ENCODE measurements at regions not wholly inside any gene's neighbourhood (a gene's known extent, or its start where the extent isn't known, plus 50 kb on each side); places are given as distances from the start of the nearest gene placed in this dataset.

DNA sequence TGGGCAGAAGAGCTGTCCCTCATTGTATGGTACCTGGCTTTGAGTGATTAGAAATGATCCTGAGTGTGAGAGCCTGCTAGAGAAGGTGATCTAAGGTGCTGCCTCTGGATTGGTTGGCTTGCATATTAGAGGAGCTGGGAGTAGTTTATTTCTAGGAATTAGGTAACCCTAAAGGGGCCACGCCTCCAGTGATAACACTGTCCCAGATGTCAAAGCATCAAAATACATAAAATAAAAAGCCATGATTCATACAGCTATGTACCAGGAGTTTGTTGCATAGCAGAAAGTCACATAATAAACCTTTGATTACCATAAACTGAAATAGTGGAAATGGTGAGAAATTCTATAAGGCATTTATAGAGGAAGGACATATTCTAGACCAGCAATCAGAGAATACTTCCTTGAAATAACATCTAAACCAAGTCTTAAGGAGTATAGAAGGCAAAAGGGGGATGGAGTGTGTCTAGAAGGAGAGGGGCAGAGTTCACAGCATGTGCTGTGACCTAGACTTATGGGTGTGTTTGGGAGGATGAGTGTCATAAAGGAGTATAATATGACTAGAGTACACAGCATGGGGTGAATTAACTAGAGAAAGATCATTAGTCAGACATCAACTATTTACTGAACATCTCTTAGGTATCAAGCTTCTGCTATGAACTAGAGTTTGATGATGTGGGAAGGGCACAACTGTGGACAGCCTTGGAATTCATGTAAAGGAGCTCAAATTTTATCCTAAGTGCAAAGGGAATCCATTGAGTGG is 686.4 kb downstream of the GALC start:
- Histone ChIP-seq H3K4me3 (ENCODE audit: low read length in 2 of 2) (no peak overlapping the region), H3K4me1 (ENCODE audit: control insufficient read depth in 2 of 2, insufficient read depth in 2 of 2, low read length in 2 of 2) (no peaks in the 10 kb centered on the region), H3K9me3 (ENCODE audit: control insufficient read depth in 2 of 2, insufficient read depth in 1 of 2, low read length in 1 of 2) (no peaks in the 10 kb centered on the region), H3K27ac (ENCODE audit: low read depth in 1 of 2, low read length in 1 of 2) (no peak overlapping the region), H3K27me3 (ENCODE audit: control insufficient read depth in 2 of 2, insufficient read depth in 1 of 2, low read length in 1 of 2) (no peaks in the 10 kb centered on the region), H3K36me3 (ENCODE audit: control insufficient read depth in 2 of 2, insufficient read depth in 2 of 2, low read length in 1 of 2) (no peaks in the 10 kb centered on the region)
- DNase-seq (ENCODE audit: low read depth in 6 of 9, low spot score in 9 of 9): no peak
- 98% methylated on average over 1 of the region's 1 CpG for WGBS

DNA sequence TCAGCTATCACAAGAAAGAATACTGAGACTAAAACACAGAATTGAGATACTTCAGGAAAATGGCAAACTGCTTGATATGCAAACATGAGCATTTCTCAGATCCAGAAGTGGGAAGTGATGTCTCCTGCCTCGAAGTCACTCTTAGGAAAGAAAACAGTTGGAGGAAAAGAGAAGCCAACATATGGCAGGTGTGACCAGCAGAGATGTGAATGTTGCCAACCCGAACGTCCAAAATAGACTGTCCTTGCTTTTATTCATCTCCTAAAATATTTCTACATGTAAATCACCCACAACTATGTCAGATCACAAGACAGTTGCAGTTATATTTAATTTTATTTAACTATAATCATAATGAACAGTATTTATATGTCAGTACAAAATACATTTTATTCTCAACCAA is 687.6 kb downstream of the GALC start:
- no peaks in the 10 kb centered on the region for H3K36me3 ChIP-seq (ENCODE audit: control insufficient read depth in 2 of 2, insufficient read depth in 2 of 2, low read length in 1 of 2)
- no peak for DNase-seq (ENCODE audit: low read depth in 6 of 9, low spot score in 9 of 9)
- H3K27me3 ChIP-seq (ENCODE audit: control insufficient read depth in 2 of 2, insufficient read depth in 1 of 2, low read length in 1 of 2): no peaks in the 10 kb centered on the region
- no peaks in the 10 kb centered on the region for H3K9me3 ChIP-seq (ENCODE audit: control insufficient read depth in 2 of 2, insufficient read depth in 1 of 2, low read length in 1 of 2)
- 71% methylated on average over 3 of the region's 3 CpGs for WGBS
- H3K4me3 ChIP-seq (ENCODE audit: low read length in 2 of 2): no peak overlapping the region
- H3K27ac ChIP-seq (ENCODE audit: low read depth in 1 of 2, low read length in 1 of 2): no peak overlapping the region
- H3K4me1 ChIP-seq (ENCODE audit: control insufficient read depth in 2 of 2, insufficient read depth in 2 of 2, low read length in 2 of 2): no peaks in the 10 kb centered on the region

DNA sequence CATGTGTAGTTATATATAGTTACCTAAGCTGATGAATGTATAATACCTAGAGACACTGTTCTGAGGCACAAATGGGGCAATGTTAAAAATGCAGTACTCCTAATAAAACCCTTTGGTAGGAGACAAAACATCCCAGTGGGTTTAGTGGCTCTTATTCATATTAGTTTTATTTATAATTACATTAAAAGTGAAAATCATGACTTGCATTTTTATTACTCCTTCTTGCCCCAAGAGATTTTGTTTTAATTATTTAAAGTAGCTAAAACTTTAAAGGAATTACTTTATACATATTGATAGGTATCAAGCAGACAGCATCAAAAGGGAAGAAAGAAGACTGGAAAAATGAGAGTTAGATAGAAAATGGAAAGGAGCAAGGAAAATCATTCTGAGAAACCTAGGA is 688.6 kb downstream of the GALC start:
- H3K4me1 ChIP-seq (ENCODE audit: control insufficient read depth in 2 of 2, insufficient read depth in 2 of 2, low read length in 2 of 2): no peaks in the 10 kb centered on the region
- no peaks in the 10 kb centered on the region for H3K36me3 ChIP-seq (ENCODE audit: control insufficient read depth in 2 of 2, insufficient read depth in 2 of 2, low read length in 1 of 2)
- no peaks in the 10 kb centered on the region for H3K27me3 ChIP-seq (ENCODE audit: control insufficient read depth in 2 of 2, insufficient read depth in 1 of 2, low read length in 1 of 2)
- H3K9me3 ChIP-seq (ENCODE audit: control insufficient read depth in 2 of 2, insufficient read depth in 1 of 2, low read length in 1 of 2): no peaks in the 10 kb centered on the region
- DNase-seq (ENCODE audit: low read depth in 6 of 9, low spot score in 9 of 9): no peak
- H3K4me3 ChIP-seq (ENCODE audit: low read length in 2 of 2): no peak overlapping the region
- H3K27ac ChIP-seq (ENCODE audit: low read depth in 1 of 2, low read length in 1 of 2): no peak overlapping the region

DNA sequence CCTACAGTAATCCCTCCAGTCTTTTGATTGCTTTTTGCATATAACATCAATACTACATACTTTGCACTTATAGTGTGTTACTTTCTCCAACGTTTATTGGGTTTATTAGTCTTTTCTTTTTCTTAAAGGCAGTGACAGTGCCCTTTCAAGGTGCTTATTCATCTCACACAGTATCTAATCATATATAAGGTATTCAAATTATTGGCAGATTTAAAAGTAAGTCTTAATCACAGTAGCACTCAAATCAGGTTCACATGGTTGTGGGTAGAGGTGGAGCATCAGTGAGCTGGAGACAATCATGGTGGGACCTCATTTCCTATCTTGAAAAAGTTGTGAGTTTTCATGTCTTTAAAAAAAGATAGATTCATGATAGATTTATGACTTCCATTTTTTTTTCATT is 706.2 kb downstream of the GALC start:
- no peak overlapping the region for H3K27ac ChIP-seq (ENCODE audit: low read depth in 1 of 2, low read length in 1 of 2)
- 91% methylated on average over 1 of the region's 1 CpG for WGBS
- no peaks in the 10 kb centered on the region for H3K36me3 ChIP-seq (ENCODE audit: control insufficient read depth in 2 of 2, insufficient read depth in 2 of 2, low read length in 1 of 2)

DNA sequence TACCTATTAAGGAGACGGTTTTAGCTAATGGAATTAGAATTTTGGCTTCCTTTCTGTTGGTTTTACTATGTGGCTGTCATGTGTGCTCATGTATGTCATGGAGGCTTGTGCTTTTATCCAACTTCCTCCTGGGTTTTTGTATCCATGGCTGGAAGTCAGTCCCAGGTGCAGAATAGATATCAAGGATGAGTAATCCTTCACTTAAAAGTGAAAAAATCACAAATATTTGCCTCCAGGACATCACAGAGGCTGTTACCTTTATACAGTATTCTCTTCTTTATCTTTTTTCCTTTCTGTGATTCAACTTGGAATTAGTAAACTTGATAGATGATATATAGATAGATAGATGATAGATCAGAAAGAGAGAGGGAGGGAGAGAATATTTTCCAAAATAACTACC is 706.8 kb downstream of the GALC start:
- 63% methylated on average over 1 of the region's 1 CpG for WGBS
- H3K27me3 ChIP-seq (ENCODE audit: control insufficient read depth in 2 of 2, insufficient read depth in 1 of 2, low read length in 1 of 2): no peaks in the 10 kb centered on the region
- DNase-seq (ENCODE audit: low read depth in 6 of 9, low spot score in 9 of 9): no peak
- H3K27ac ChIP-seq (ENCODE audit: low read depth in 1 of 2, low read length in 1 of 2): no peak overlapping the region
- H3K4me1 ChIP-seq (ENCODE audit: control insufficient read depth in 2 of 2, insufficient read depth in 2 of 2, low read length in 2 of 2): no peaks in the 10 kb centered on the region
- H3K9me3 ChIP-seq (ENCODE audit: control insufficient read depth in 2 of 2, insufficient read depth in 1 of 2, low read length in 1 of 2): no peaks in the 10 kb centered on the region
- H3K36me3 ChIP-seq (ENCODE audit: control insufficient read depth in 2 of 2, insufficient read depth in 2 of 2, low read length in 1 of 2): no peaks in the 10 kb centered on the region
- H3K4me3 ChIP-seq (ENCODE audit: low read length in 2 of 2): no peak overlapping the region

More for the DNA sequence above, 706.2 kb downstream of the GALC start:
- no peaks in the 10 kb centered on the region for H3K27me3 ChIP-seq (ENCODE audit: control insufficient read depth in 2 of 2, insufficient read depth in 1 of 2, low read length in 1 of 2)
- no peak overlapping the region for H3K4me3 ChIP-seq (ENCODE audit: low read length in 2 of 2)
- no peaks in the 10 kb centered on the region for H3K9me3 ChIP-seq (ENCODE audit: control insufficient read depth in 2 of 2, insufficient read depth in 1 of 2, low read length in 1 of 2)
- no peak for DNase-seq (ENCODE audit: low read depth in 6 of 9, low spot score in 9 of 9)
- no peaks in the 10 kb centered on the region for H3K4me1 ChIP-seq (ENCODE audit: control insufficient read depth in 2 of 2, insufficient read depth in 2 of 2, low read length in 2 of 2)

DNA sequence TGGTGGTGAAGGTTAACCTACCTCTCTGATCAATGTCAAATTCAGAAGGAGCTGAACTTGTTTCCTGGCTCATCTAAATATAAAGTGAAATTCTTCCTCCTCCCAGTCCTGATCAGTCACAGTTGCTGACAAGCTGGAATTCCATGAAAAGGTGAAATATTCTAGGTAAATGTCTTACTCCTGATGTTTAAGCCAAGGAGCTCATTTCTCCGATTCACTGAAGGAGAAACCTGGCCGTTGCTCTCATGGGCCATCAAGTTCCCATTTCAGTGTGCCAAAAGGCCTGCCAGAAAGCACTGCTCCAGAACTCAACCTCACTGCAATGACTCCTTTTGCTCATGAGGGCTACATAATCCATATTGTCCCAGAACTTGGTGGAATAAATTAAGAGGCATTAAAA is 707.5 kb downstream of the GALC start:
- H3K4me1 ChIP-seq (ENCODE audit: control insufficient read depth in 2 of 2, insufficient read depth in 2 of 2, low read length in 2 of 2): no peaks in the 10 kb centered on the region
- no peaks in the 10 kb centered on the region for H3K9me3 ChIP-seq (ENCODE audit: control insufficient read depth in 2 of 2, insufficient read depth in 1 of 2, low read length in 1 of 2)
- no peak overlapping the region for H3K4me3 ChIP-seq (ENCODE audit: low read length in 2 of 2)
- H3K27ac ChIP-seq (ENCODE audit: low read depth in 1 of 2, low read length in 1 of 2): no peak overlapping the region
- no peaks in the 10 kb centered on the region for H3K27me3 ChIP-seq (ENCODE audit: control insufficient read depth in 2 of 2, insufficient read depth in 1 of 2, low read length in 1 of 2)
- H3K36me3 ChIP-seq (ENCODE audit: control insufficient read depth in 2 of 2, insufficient read depth in 2 of 2, low read length in 1 of 2): no peaks in the 10 kb centered on the region
- 85% methylated on average over 2 of the region's 2 CpGs for WGBS
- no peak for DNase-seq (ENCODE audit: low read depth in 6 of 9, low spot score in 9 of 9)

DNA sequence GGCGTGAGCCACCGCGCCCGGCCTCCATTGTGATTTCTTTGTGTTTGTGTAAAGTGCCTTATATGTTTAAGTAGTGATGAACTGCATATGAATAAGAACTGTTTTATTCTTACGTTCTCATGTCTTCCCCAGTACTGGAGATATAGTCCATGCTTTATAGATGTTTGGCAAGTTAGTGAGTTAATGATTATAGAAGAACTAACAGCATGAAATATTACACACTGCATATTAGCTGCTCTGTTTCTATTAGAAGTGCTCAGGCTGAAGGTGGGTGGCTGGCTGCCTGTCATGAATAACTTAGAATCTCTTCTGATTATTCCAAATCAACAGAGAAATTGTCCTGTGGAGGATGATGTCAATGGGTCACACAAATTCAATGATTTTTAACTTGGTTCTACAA is 709.4 kb downstream of the GALC start:
- H3K4me1 ChIP-seq (ENCODE audit: control insufficient read depth in 2 of 2, insufficient read depth in 2 of 2, low read length in 2 of 2): no peaks in the 10 kb centered on the region
- WGBS: 97% methylated on average over 5 of the region's 5 CpGs
- H3K27me3 ChIP-seq (ENCODE audit: control insufficient read depth in 2 of 2, insufficient read depth in 1 of 2, low read length in 1 of 2): no peaks in the 10 kb centered on the region
- no peak overlapping the region for H3K4me3 ChIP-seq (ENCODE audit: low read length in 2 of 2)
- no peaks in the 10 kb centered on the region for H3K36me3 ChIP-seq (ENCODE audit: control insufficient read depth in 2 of 2, insufficient read depth in 2 of 2, low read length in 1 of 2)
- DNase-seq (ENCODE audit: low read depth in 6 of 9, low spot score in 9 of 9): no peak
- H3K9me3 ChIP-seq (ENCODE audit: control insufficient read depth in 2 of 2, insufficient read depth in 1 of 2, low read length in 1 of 2): no peaks in the 10 kb centered on the region
- H3K27ac ChIP-seq (ENCODE audit: low read depth in 1 of 2, low read length in 1 of 2): no peak overlapping the region

DNA sequence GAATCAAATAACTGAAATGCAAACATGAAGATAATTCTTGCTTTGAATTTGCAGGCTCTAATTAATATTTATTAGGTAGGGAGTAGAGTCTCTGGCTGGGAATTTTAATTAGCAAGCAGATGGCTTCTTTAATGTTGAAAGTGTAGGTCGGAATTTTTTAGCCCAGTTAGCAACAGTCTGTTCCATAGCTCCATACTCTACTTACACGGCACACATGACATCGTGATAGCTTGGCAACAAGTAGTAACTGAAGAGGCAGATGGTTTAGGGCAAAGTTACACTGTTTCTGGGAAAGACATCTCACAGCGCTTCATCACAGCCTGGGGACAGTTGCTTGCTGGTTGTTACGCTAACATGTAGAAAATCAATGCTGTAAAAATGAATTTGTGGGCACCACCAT is 710.7 kb downstream of the GALC start:
- Histone ChIP-seq H3K9me3 (ENCODE audit: control insufficient read depth in 2 of 2, insufficient read depth in 1 of 2, low read length in 1 of 2) (no peaks in the 10 kb centered on the region), H3K27me3 (ENCODE audit: control insufficient read depth in 2 of 2, insufficient read depth in 1 of 2, low read length in 1 of 2) (no peaks in the 10 kb centered on the region), H3K36me3 (ENCODE audit: control insufficient read depth in 2 of 2, insufficient read depth in 2 of 2, low read length in 1 of 2) (no peaks in the 10 kb centered on the region), H3K27ac (ENCODE audit: low read depth in 1 of 2, low read length in 1 of 2) (no peak overlapping the region), H3K4me1 (ENCODE audit: control insufficient read depth in 2 of 2, insufficient read depth in 2 of 2, low read length in 2 of 2) (no peaks in the 10 kb centered on the region), H3K4me3 (ENCODE audit: low read length in 2 of 2) (no peak overlapping the region)
- 85% methylated on average over 5 of the region's 5 CpGs for WGBS
- DNase-seq (ENCODE audit: low read depth in 6 of 9, low spot score in 9 of 9): no peak

DNA sequence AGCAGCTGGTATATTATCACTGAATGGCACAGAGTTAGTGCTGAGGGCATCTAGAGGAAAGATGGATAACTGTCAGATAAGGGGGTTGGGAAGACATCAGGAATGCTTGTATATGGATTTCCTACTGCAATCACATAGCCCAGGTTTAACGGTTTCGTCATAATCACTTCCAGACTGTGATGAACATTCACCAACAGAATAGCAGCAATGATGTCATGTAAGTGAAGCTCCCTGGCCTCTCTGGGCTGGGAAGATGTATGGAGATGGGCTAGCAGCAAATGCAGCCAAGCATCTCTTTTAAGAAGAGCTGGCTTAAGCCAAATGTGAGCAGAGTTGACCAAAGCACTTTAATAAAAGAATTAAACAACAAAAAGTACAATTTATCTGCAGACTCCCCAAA is 714.6 kb downstream of the GALC start:
- no peak for DNase-seq (ENCODE audit: low read depth in 6 of 9, low spot score in 9 of 9)
- 87% methylated on average over 2 of the region's 2 CpGs for WGBS
- no peak overlapping the region for H3K27ac ChIP-seq (ENCODE audit: low read depth in 1 of 2, low read length in 1 of 2)
- no peak overlapping the region for H3K4me3 ChIP-seq (ENCODE audit: low read length in 2 of 2)
- peaks cover 0 to 3% of the 10 kb centered on the region in 2 donors for H3K9me3 ChIP-seq (ENCODE audit: control insufficient read depth in 2 of 2, insufficient read depth in 1 of 2, low read length in 1 of 2)
- no peaks in the 10 kb centered on the region for H3K36me3 ChIP-seq (ENCODE audit: control insufficient read depth in 2 of 2, insufficient read depth in 2 of 2, low read length in 1 of 2)
- no peaks in the 10 kb centered on the region for H3K4me1 ChIP-seq (ENCODE audit: control insufficient read depth in 2 of 2, insufficient read depth in 2 of 2, low read length in 2 of 2)
- H3K27me3 ChIP-seq (ENCODE audit: control insufficient read depth in 2 of 2, insufficient read depth in 1 of 2, low read length in 1 of 2): no peaks in the 10 kb centered on the region

Data from thymus (tissue), 11 donors.